ENCODE measurements at regions not wholly inside any gene's neighbourhood (a gene's known extent, or its start where the extent isn't known, plus 50 kb on each side); places are given as distances from the start of the nearest gene placed in this dataset.

DNA sequence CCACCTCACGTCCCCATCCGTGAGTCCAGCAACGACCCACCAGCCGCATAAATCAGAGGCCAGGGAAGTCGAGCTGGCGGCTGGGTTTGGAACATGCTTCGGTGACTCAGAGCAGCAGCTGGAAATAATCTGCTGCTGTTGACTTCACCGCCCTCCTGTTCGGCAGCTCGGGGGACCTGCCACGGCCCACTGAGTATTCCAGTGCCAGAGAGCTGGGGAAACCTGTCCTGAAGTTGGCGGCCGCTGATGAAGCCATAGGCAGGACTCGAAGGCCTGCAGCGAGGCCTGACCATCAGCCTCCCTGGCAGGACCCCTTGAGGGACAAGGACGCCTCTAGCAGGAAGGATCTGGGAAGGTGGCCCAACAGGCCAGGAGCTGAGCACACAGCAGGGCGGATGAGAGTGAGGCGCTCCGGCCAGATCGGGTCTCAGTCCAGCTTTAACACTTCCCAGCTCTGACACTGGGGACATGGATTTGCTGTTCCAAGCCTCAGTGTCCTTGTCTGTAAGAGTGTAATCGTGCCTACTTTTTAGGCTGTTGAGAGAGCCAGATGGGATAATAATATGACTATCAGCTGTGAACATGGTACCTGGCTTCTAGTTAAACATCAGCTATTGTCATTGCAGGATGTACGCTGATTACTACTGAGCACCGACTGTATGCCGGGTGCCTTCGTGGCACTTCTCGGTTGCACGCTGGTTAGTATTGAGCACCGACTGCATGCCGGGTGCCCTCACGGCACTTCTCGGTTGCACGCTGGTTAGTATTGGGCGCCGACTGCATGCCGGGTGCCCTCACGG, 50.4 kb upstream of the CIBAR2 start:
- H3K27ac ChIP-seq (ENCODE audit: low read length) = no peak overlapping the region
- POLR2A ChIA-PET = no interaction called here
- no peak for ATAC-seq

DNA sequence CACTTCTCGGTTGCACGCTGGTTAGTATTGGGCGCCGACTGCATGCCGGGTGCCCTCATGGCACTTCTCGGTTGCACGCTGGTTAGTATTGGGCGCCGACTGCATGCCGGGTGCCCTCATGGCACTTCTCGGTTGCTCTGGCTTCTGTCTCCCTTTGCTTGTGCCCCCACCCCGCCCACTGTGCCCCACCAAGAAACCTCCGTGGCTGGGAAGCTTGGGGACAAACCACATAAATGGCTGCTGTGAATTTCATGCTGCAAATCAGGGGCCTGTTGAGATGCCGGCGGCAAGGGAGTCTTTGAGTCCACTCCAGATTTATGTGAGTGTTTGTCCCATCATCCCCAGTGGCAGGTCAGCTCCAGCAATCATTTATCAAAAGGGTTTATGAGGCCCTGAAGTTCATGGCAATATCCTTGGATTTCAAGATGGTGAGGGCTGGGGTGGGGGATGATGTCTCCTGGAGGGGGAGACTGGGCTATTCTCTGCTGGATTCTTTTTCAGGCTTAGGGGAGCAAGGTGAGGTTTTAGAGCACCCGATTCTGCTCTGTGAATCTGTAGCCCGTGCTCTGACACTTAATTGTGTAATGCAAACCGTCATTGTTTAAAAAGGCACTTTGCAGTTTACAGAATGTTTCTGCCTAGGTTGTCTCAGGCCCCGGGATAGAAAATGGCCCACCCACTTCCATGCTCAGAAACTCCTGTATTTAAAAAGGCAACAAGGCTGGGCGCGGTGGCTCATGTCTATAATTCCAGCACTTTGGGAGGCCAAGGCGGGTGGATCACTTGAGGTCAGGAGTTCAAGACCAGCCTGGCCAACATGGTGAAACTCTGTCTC, 51.2 kb upstream of the CIBAR2 start:
- H3K4me3 ChIP-seq (ENCODE audit: low read depth in 2 of 2, low read length in 2 of 2) = no peak overlapping the region
- no peak for TF ChIP-seq POLR2AphosphoS5 (IDR thresholded peaks at IDR 0.05; ENCODE audit: low read depth, low read length)
- TF ChIP-seq, protein P1, sequence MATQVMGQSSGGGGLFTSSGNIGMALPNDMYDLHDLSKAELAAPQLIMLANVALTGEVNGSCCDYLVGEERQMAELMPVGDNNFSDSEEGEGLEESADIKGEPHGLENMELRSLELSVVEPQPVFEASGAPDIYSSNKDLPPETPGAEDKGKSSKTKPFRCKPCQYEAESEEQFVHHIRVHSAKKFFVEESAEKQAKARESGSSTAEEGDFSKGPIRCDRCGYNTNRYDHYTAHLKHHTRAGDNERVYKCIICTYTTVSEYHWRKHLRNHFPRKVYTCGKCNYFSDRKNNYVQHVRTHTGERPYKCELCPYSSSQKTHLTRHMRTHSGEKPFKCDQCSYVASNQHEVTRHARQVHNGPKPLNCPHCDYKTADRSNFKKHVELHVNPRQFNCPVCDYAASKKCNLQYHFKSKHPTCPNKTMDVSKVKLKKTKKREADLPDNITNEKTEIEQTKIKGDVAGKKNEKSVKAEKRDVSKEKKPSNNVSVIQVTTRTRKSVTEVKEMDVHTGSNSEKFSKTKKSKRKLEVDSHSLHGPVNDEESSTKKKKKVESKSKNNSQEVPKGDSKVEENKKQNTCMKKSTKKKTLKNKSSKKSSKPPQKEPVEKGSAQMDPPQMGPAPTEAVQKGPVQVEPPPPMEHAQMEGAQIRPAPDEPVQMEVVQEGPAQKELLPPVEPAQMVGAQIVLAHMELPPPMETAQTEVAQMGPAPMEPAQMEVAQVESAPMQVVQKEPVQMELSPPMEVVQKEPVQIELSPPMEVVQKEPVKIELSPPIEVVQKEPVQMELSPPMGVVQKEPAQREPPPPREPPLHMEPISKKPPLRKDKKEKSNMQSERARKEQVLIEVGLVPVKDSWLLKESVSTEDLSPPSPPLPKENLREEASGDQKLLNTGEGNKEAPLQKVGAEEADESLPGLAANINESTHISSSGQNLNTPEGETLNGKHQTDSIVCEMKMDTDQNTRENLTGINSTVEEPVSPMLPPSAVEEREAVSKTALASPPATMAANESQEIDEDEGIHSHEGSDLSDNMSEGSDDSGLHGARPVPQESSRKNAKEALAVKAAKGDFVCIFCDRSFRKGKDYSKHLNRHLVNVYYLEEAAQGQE (IDR thresholded peaks at IDR 0.05; ENCODE audit: insufficient read depth in 1 of 2, low read depth in 2 of 2, low read length in 1 of 2) = no peak
- TF ChIP-seq TCF7L2 (IDR thresholded peaks at IDR 0.05; ENCODE audit: low read depth, low read length) = no peak
- TF ChIP-seq, protein P2, sequence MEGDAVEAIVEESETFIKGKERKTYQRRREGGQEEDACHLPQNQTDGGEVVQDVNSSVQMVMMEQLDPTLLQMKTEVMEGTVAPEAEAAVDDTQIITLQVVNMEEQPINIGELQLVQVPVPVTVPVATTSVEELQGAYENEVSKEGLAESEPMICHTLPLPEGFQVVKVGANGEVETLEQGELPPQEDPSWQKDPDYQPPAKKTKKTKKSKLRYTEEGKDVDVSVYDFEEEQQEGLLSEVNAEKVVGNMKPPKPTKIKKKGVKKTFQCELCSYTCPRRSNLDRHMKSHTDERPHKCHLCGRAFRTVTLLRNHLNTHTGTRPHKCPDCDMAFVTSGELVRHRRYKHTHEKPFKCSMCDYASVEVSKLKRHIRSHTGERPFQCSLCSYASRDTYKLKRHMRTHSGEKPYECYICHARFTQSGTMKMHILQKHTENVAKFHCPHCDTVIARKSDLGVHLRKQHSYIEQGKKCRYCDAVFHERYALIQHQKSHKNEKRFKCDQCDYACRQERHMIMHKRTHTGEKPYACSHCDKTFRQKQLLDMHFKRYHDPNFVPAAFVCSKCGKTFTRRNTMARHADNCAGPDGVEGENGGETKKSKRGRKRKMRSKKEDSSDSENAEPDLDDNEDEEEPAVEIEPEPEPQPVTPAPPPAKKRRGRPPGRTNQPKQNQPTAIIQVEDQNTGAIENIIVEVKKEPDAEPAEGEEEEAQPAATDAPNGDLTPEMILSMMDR (IDR thresholded peaks at IDR 0.05) = no peak
- no peaks in the 10 kb centered on the region for H3K36me3 ChIP-seq (ENCODE audit: control insufficient read depth, insufficient read depth, low read length)
- peaks cover 23% of the 10 kb centered on the region for H3K4me1 ChIP-seq (ENCODE audit: control insufficient read depth, insufficient read depth, low read length)
- H3K27me3 ChIP-seq (ENCODE audit: control insufficient read depth, insufficient read depth, low read length) = no peaks in the 10 kb centered on the region
- ChIA-PET POLR2A (no interaction called here), CTCF (no interaction called here)
- intact Hi-C loops (cut with micrococcal nuclease; ENCODE audit: unreplicated experiment) = no loop called here
- BruUV-seq (replicated peaks) = no TSS peak
- no peak overlapping the region for H3K27ac ChIP-seq (ENCODE audit: low read length)
- in situ Hi-C loops (cut with HindIII; ENCODE audit: low pct_unique_long_range_greater_than_20kb, low sequenced_read_pairs) = no loop called here
- H3K9me3 ChIP-seq (ENCODE audit: control insufficient read depth, insufficient read depth, low read depth, low read length) = no peaks in the 10 kb centered on the region
- ATAC-seq (no peak), DNase-seq (ENCODE audit: low read depth, low spot score) (no peak)

More for the DNA sequence above, 50.4 kb upstream of the CIBAR2 start:
- Histone ChIP-seq H3K36me3 (ENCODE audit: control insufficient read depth, insufficient read depth, low read length) (no peaks in the 10 kb centered on the region), H3K4me3 (ENCODE audit: low read depth in 2 of 2, low read length in 2 of 2) (no peak overlapping the region), H3K9me3 (ENCODE audit: control insufficient read depth, insufficient read depth, low read depth, low read length) (no peaks in the 10 kb centered on the region), H3K4me1 (ENCODE audit: control insufficient read depth, insufficient read depth, low read length) (peaks cover 21% of the 10 kb centered on the region), H3K27me3 (ENCODE audit: control insufficient read depth, insufficient read depth, low read length) (no peaks in the 10 kb centered on the region)
- in situ Hi-C loops (cut with HindIII; ENCODE audit: low pct_unique_long_range_greater_than_20kb, low sequenced_read_pairs) (no loop called here), intact Hi-C loops (cut with micrococcal nuclease; ENCODE audit: unreplicated experiment) (no loop called here)
- DNase-seq (ENCODE audit: low read depth, low spot score) = no peak
- TF ChIP-seq, protein P2 (IDR thresholded peaks at IDR 0.05) = no peak
- TF ChIP-seq SIN3A (IDR thresholded peaks at IDR 0.05; ENCODE audit: borderline replicate concordance, insufficient read depth, low read depth, low read length) (no peak), TCF7L2 (IDR thresholded peaks at IDR 0.05; ENCODE audit: low read depth, low read length) (no peak), POLR2AphosphoS5 (IDR thresholded peaks at IDR 0.05; ENCODE audit: low read depth, low read length) (no peak)
- TF ChIP-seq, protein P1 (IDR thresholded peaks at IDR 0.05; ENCODE audit: insufficient read depth in 1 of 2, low read depth in 2 of 2, low read length in 1 of 2) = no peak
- no TSS peak for BruUV-seq (replicated peaks)
- CTCF ChIA-PET = interaction anchor here (0.6 kb wide), 1 partner anchor 257 kb away, joined by 3 read pairs; no protein-coding TSS in a partner anchor
